ENCODE measurements at regions not wholly inside any gene's neighbourhood (a gene's known extent, or its start where the extent isn't known, plus 50 kb on each side); places are given as distances from the start of the nearest gene placed in this dataset.

DNA sequence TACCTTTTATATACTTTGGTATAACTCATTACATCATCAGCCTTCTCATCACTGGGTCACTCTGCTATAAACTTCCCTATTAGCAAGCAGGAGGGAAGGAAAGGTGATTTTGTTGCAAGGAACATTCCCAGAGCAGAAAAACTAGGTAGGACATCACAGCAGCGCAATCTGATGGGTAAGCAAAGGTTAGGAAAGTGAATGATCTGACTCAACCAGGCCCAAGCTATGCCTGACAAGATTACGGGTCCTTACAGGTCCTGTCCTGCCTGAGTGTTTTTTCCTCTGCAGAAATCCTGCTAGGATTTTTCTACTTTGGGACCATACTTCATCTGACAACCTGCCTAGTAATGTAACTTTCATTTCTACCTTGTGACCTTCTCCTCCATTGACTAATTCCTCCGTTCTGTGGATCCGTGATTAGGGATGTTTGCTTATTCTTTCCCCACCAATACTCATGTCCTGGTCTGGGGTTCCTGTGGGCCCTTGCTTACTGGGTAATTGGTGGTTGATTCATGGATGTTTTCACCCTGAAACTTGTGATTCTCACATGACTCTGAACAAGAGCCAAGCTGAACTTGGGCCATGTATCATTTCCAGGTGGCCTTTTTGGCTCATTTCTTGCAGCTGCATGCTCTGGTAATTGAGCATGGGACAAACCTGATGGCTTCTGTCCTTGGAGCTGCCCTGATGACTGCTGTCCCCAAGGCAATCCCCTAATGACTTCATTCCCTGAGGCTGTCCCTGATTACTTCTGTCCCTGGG is 111.9 kb upstream of the KIT start:
- Histone ChIP-seq H3K27ac (no peak overlapping the region), H3K4me1 (peaks cover 0 to 14% (median 0%) of the 10 kb centered on the region in 9 donors), H3K27me3 (peaks cover 0 to 7% (median 0%) of the 10 kb centered on the region in 7 donors), H3K36me3 (no peaks in the 10 kb centered on the region), H3K9me3 (no peaks in the 10 kb centered on the region), H3K4me3 (no peak overlapping the region)
- 86 to 92% methylated on average over 4 of the region's 4 CpGs for WGBS, 2 donors
- no peak for ATAC-seq
- DNase-seq, result no peak
- intact Hi-C loops (cut with DNase I), result no loop called here
- TF ChIP-seq, protein P1, sequence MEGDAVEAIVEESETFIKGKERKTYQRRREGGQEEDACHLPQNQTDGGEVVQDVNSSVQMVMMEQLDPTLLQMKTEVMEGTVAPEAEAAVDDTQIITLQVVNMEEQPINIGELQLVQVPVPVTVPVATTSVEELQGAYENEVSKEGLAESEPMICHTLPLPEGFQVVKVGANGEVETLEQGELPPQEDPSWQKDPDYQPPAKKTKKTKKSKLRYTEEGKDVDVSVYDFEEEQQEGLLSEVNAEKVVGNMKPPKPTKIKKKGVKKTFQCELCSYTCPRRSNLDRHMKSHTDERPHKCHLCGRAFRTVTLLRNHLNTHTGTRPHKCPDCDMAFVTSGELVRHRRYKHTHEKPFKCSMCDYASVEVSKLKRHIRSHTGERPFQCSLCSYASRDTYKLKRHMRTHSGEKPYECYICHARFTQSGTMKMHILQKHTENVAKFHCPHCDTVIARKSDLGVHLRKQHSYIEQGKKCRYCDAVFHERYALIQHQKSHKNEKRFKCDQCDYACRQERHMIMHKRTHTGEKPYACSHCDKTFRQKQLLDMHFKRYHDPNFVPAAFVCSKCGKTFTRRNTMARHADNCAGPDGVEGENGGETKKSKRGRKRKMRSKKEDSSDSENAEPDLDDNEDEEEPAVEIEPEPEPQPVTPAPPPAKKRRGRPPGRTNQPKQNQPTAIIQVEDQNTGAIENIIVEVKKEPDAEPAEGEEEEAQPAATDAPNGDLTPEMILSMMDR (IDR thresholded peaks at IDR 0.05), result no peak

DNA sequence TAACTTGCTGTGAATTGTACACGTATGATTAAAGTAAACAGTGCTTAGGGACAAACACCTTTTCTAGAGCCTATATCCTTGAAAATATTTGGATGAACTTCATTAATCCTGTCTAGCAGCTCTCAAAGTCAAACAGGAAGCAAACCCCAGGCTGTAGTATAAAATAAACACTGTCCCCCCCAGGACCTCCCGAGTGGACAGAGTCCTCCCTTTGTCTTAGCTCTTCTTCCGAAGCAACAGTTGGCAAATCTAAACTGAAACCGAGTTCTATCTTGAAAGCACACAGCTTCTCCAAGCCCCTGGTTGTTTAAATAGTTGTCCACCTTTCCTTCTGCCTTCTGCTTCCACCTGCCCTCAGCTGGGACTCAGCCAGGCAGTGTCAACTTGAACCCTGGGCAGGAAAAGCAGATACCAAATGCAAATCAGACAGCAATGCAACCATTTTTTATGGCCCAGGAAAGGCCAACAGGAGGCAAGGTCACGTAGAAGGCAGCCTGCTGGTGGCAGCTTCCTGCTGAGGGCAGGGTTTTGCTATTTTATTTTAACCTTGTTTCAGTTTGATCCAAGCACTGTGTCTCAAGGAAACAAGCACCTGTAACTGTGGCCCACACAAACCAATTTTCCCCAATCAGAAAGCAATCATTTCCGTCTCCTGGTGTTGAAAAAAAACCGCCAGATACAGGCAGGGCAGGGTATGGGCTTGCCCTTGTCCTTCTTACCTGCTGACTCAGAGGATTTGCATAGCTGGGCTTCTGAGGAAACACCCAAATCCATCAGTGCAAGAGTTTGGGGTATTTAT is 110.3 kb upstream of the KIT start:
- 65 to 75% methylated on average over 7 of the region's 7 CpGs for WGBS, 2 donors
- TF ChIP-seq, protein P1 (IDR thresholded peaks at IDR 0.05), result no peak

DNA sequence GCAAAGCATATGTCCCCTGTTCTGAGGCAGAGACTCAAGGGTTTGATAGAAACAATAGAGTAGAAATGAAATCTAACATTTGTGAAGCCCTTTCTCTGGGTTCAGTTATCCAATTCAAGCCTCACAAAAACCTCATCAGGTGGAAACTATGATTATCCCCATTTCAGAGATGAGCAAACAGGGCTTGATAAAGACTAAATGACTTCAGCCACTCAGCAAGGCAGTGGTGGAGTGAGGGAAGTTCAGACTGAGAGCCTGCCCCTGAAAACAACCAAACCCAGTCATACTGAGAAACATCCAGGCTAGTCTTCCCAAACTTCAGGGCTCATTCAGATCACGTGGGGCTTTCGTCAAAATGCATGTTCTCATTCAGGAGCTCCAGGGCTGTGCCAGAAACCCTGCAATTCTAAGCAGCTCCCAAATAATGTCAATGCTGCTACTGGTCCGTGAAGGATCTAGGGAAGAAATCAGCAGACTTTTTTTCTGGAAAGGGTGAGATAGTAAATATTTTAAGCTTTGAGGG is 109.6 kb upstream of the KIT start:
- TF ChIP-seq, protein P1 (IDR thresholded peaks at IDR 0.05), result no peak
- ATAC-seq (no peak), DNase-seq (no peak)
- peaks cover 0 to 14% (median 0%) of the 10 kb centered on the region in 9 donors for H3K4me1 ChIP-seq
- no peaks in the 10 kb centered on the region for H3K36me3 ChIP-seq
- WGBS, 2 donors, result 82 to 83% methylated on average over 3 of the region's 3 CpGs
- intact Hi-C loops (cut with DNase I), result no loop called here
- no peaks in the 10 kb centered on the region for H3K27me3 ChIP-seq
- no peak overlapping the region for H3K27ac ChIP-seq
- no peak overlapping the region for H3K4me3 ChIP-seq
- H3K9me3 ChIP-seq, result no peaks in the 10 kb centered on the region

More for the DNA sequence above, 110.3 kb upstream of the KIT start:
- no peaks in the 10 kb centered on the region for H3K36me3 ChIP-seq
- no peak overlapping the region for H3K27ac ChIP-seq
- no peak for DNase-seq
- H3K27me3 ChIP-seq, result peaks cover 0 to under 1% (median 0%) of the 10 kb centered on the region in 7 donors
- peaks cover 0 to 14% (median 0%) of the 10 kb centered on the region in 9 donors for H3K4me1 ChIP-seq
- H3K9me3 ChIP-seq, result no peaks in the 10 kb centered on the region
- intact Hi-C loops (cut with DNase I), result no loop called here
- no peak overlapping the region for H3K4me3 ChIP-seq
- no peak for ATAC-seq

- TF ChIP-seq, protein P1 (IDR thresholded peaks at IDR 0.05), result no peak
- 54 to 65% methylated on average over 9 of the region's 9 CpGs for WGBS, 2 donors
- no peak for DNase-seq
- H3K27me3 ChIP-seq, result no peaks in the 10 kb centered on the region
- H3K4me3 ChIP-seq, result no peak overlapping the region
- H3K4me1 ChIP-seq, result peaks cover 0 to 14% (median 0%) of the 10 kb centered on the region in 9 donors
- no peak overlapping the region for H3K27ac ChIP-seq
- H3K36me3 ChIP-seq, result no peaks in the 10 kb centered on the region
- ATAC-seq, result no peak
- H3K9me3 ChIP-seq, result no peaks in the 10 kb centered on the region
- intact Hi-C loops (cut with DNase I), result no loop called here
Observed at GRCh38 chr4:54548831-54549460, 108.8 kb upstream of the KIT start.
